ENCODE measurements at regions not wholly inside any gene's neighbourhood (a gene's known extent, or its start where the extent isn't known, plus 50 kb on each side); places are given as distances from the start of the nearest gene placed in this dataset.

DNA sequence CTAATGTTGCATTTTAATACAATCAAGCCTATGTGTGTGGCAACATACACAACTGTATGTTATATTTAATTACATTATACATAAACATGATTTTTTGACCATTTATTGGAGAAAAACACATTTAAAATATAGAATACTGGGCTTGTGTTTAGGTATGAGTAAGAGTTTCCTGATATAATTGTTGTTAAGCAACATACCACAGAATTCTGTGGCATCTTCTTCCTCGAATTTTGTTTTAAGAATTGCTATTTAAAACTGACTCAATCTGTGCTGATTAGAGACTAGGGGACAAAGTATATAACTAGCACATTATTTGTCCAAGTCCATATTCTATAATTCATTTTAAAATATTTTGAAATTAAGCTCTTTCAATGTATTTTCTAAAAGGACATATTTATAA is 376.8 kb upstream of the THBS1 start (continued):
- TF ChIP-seq, protein P1, sequence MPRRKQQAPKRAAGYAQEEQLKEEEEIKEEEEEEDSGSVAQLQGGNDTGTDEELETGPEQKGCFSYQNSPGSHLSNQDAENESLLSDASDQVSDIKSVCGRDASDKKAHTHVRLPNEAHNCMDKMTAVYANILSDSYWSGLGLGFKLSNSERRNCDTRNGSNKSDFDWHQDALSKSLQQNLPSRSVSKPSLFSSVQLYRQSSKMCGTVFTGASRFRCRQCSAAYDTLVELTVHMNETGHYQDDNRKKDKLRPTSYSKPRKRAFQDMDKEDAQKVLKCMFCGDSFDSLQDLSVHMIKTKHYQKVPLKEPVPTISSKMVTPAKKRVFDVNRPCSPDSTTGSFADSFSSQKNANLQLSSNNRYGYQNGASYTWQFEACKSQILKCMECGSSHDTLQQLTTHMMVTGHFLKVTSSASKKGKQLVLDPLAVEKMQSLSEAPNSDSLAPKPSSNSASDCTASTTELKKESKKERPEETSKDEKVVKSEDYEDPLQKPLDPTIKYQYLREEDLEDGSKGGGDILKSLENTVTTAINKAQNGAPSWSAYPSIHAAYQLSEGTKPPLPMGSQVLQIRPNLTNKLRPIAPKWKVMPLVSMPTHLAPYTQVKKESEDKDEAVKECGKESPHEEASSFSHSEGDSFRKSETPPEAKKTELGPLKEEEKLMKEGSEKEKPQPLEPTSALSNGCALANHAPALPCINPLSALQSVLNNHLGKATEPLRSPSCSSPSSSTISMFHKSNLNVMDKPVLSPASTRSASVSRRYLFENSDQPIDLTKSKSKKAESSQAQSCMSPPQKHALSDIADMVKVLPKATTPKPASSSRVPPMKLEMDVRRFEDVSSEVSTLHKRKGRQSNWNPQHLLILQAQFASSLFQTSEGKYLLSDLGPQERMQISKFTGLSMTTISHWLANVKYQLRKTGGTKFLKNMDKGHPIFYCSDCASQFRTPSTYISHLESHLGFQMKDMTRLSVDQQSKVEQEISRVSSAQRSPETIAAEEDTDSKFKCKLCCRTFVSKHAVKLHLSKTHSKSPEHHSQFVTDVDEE (CRISPR knock-in tag; IDR thresholded peaks at IDR 0.05) = no peak
- TF ChIP-seq ZC3H10 (CRISPR knock-in tag; IDR thresholded peaks at IDR 0.05) (no peak), ZFP30 (CRISPR knock-in tag; IDR thresholded peaks at IDR 0.05) (no peak), TOX (CRISPR knock-in tag; IDR thresholded peaks at IDR 0.05; ENCODE audit: borderline replicate concordance) (no peak)

DNA sequence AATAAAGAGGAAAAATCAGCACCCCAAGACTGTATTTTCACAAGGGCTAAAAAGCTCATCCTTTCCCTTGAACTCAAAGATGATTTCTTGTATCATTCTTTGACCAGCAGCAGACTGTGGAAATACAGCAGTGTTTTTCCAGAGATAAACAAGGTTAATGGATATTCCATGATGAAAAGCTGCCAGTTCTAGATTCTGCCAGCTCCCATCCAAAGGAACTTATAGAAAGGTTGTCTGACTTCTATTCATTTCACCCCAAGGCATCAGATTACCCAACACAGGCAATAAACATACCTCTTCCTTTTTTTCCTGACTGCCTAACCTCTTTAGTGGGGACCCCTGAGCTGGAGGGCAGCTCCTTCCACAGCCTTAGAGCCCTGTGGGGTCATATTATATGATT is 375.8 kb upstream of the THBS1 start:
- no peak for TF ChIP-seq PPARA (CRISPR knock-in tag; IDR thresholded peaks at IDR 0.05; ENCODE audit: borderline replicate concordance)
- TF ChIP-seq GLIS3 (CRISPR knock-in tag; IDR thresholded peaks at IDR 0.05) = no peak
- no peak for TF ChIP-seq ZNF8 (CRISPR knock-in tag; IDR thresholded peaks at IDR 0.05)
- no peak for TF ChIP-seq TCF4 (CRISPR knock-in tag; IDR thresholded peaks at IDR 0.05; ENCODE audit: borderline replicate concordance)
- no peak for TF ChIP-seq PATZ1 (CRISPR knock-in tag; IDR thresholded peaks at IDR 0.05; ENCODE audit: borderline replicate concordance)
- no peak for ATAC-seq

DNA sequence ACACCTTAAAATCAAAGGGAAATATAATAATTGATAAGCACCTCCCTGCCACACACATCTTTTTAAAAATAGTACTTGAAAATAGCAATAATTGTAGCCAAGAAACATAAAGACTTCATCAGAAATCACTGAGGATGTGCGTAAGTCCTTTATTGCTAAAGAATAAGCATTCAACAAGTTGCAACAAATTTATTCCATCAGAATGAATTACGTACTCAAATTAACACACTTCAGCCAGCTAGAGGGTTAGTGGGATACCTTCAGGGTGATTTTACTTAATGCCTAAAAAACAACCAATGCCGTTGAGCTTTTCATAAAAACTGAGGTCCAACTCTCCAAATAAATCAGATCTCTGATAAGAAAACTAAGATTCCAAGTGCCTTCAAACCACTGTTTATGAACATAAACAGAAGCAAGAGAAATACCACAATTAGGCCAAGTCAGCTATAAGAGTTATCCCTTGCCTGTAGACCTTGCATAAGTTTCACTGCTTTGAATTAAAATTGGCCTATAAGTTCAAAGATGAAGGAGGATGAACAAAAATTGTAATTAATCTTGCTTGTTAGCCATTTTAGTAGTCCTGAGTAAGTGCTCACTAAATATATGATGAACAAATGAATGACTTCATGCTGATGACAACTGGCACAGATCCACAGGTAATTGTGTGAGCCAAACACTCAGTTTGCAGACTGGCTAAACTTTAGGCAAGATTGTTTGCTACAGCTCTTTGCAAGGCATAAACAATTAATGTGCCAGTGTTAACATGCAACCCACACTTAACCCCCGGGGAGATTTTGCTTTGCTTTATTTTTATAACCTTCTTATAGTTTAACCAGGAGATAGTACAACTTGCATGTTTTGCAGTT is 375.1 kb upstream of the THBS1 start:
- no peak for ATAC-seq
- no peak for TF ChIP-seq OSR1 (CRISPR knock-in tag; IDR thresholded peaks at IDR 0.05)

DNA sequence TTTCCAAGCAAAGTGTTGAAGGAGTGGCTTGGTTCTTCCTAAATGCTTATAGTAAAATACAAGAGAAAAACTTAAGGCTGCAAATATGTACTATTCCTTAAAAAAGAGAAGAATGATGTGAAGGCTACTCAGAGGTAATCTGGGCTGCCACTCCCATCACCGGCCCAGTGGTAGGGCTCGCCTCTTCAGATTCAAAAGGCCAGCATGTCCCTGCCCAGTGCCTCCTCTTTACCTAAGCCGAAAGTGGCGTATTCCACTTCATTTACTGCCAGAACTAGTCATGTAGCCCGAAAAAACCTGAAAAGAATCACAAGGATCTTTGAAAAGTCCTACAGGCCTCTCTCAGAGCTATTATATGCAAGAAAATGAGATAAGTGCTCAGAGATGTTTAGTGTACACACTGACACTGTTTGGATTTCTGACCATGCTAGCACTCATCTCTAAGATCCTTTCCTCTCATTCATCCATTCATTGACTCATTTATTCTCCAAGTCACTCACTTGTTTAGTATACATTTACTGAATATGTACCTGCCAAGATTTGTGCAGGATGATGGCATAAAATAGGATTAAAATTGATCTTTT is 373.3 kb upstream of the THBS1 start:
- TF ChIP-seq, protein P2, sequence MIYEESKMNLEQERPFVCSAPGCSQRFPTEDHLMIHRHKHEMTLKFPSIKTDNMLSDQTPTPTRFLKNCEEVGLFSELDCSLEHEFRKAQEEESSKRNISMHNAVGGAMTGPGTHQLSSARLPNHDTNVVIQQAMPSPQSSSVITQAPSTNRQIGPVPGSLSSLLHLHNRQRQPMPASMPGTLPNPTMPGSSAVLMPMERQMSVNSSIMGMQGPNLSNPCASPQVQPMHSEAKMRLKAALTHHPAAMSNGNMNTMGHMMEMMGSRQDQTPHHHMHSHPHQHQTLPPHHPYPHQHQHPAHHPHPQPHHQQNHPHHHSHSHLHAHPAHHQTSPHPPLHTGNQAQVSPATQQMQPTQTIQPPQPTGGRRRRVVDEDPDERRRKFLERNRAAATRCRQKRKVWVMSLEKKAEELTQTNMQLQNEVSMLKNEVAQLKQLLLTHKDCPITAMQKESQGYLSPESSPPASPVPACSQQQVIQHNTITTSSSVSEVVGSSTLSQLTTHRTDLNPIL (CRISPR knock-in tag; IDR thresholded peaks at IDR 0.05; ENCODE audit: low read depth) = no peak
- TF ChIP-seq ZFP3 (CRISPR knock-in tag; IDR thresholded peaks at IDR 0.05) = no peak
- TF ChIP-seq ISL1 (CRISPR knock-in tag; IDR thresholded peaks at IDR 0.05) = no peak
- TF ChIP-seq BACH2 (CRISPR knock-in tag; IDR thresholded peaks at IDR 0.05; ENCODE audit: borderline replicate concordance) = no peak
- no peak for TF ChIP-seq PPARA (CRISPR knock-in tag; IDR thresholded peaks at IDR 0.05; ENCODE audit: borderline replicate concordance)
- no peak for TF ChIP-seq ZNF565 (CRISPR knock-in tag; conservative IDR thresholded peaks at IDR 0.05; ENCODE audit: low read depth)
- TF ChIP-seq, protein P1 (CRISPR knock-in tag; IDR thresholded peaks at IDR 0.05) = no peak
- no peak for TF ChIP-seq TOX (CRISPR knock-in tag; IDR thresholded peaks at IDR 0.05; ENCODE audit: borderline replicate concordance)
- no peak for TF ChIP-seq TCF4 (CRISPR knock-in tag; IDR thresholded peaks at IDR 0.05; ENCODE audit: borderline replicate concordance)
- TF ChIP-seq CSDC2 (CRISPR knock-in tag; IDR thresholded peaks at IDR 0.05) = no peak
- no peak for TF ChIP-seq ZFP30 (CRISPR knock-in tag; IDR thresholded peaks at IDR 0.05)
- TF ChIP-seq, protein P3, sequence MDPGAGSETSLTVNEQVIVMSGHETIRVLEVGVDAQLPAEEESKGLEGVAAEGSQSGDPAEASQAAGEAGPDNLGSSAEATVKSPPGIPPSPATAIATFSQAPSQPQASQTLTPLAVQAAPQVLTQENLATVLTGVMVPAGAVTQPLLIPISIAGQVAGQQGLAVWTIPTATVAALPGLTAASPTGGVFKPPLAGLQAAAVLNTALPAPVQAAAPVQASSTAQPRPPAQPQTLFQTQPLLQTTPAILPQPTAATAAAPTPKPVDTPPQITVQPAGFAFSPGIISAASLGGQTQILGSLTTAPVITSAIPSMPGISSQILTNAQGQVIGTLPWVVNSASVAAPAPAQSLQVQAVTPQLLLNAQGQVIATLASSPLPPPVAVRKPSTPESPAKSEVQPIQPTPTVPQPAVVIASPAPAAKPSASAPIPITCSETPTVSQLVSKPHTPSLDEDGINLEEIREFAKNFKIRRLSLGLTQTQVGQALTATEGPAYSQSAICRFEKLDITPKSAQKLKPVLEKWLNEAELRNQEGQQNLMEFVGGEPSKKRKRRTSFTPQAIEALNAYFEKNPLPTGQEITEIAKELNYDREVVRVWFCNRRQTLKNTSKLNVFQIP (CRISPR knock-in tag; IDR thresholded peaks at IDR 0.05; ENCODE audit: borderline replicate concordance, low read depth) = no peak
- TF ChIP-seq ARNTL (CRISPR knock-in tag; IDR thresholded peaks at IDR 0.05; ENCODE audit: borderline replicate concordance, low read depth) = no peak
- no peak for TF ChIP-seq SNAI2 (CRISPR knock-in tag; IDR thresholded peaks at IDR 0.05)
- no peak for TF ChIP-seq ZC3H10 (CRISPR knock-in tag; IDR thresholded peaks at IDR 0.05)
- TF ChIP-seq, protein P4, sequence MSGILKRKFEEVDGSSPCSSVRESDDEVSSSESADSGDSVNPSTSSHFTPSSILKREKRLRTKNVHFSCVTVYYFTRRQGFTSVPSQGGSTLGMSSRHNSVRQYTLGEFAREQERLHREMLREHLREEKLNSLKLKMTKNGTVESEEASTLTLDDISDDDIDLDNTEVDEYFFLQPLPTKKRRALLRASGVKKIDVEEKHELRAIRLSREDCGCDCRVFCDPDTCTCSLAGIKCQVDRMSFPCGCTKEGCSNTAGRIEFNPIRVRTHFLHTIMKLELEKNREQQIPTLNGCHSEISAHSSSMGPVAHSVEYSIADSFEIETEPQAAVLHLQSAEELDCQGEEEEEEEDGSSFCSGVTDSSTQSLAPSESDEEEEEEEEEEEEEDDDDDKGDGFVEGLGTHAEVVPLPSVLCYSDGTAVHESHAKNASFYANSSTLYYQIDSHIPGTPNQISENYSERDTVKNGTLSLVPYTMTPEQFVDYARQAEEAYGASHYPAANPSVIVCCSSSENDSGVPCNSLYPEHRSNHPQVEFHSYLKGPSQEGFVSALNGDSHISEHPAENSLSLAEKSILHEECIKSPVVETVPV (CRISPR knock-in tag; IDR thresholded peaks at IDR 0.05) = no peak
- no peak for TF ChIP-seq ZNF8 (CRISPR knock-in tag; IDR thresholded peaks at IDR 0.05)
- ATAC-seq = no peak
